ENCODE measurements at regions not wholly inside any gene's neighbourhood (a gene's known extent, or its start where the extent isn't known, plus 50 kb on each side); places are given as distances from the start of the nearest gene placed in this dataset.
A peak's percentile ranks its signal among the peaks of the same experiment; 100 is the strongest.

DNA sequence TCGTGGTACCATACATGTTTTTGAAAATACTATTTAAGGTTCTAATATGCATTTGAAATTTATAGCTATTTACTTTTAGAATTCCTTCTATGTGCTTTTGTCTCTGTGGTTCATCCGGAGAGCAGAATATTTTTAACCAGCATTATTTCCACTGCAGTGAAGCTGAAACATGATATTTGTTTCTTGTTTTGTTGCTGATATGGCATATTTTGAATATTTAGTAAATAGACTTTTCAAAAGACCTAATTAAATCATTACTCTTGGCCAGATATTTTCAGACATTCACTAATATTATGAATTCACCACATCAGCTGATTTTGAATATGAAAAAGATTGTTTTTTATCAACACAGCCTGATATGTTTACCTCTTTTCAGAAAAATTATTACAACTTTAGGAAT lies 87.0 kb downstream of the FAT4 start:
- no peaks in the 10 kb centered on the region for H3K27me3 ChIP-seq
- H3K36me3 ChIP-seq: no peaks in the 10 kb centered on the region
- peaks cover 0 to 56% (median 5%) of the 10 kb centered on the region in 4 donors for H3K4me1 ChIP-seq
- H3K4me3 ChIP-seq: no peak overlapping the region
- TF ChIP-seq, protein P1, sequence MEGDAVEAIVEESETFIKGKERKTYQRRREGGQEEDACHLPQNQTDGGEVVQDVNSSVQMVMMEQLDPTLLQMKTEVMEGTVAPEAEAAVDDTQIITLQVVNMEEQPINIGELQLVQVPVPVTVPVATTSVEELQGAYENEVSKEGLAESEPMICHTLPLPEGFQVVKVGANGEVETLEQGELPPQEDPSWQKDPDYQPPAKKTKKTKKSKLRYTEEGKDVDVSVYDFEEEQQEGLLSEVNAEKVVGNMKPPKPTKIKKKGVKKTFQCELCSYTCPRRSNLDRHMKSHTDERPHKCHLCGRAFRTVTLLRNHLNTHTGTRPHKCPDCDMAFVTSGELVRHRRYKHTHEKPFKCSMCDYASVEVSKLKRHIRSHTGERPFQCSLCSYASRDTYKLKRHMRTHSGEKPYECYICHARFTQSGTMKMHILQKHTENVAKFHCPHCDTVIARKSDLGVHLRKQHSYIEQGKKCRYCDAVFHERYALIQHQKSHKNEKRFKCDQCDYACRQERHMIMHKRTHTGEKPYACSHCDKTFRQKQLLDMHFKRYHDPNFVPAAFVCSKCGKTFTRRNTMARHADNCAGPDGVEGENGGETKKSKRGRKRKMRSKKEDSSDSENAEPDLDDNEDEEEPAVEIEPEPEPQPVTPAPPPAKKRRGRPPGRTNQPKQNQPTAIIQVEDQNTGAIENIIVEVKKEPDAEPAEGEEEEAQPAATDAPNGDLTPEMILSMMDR (IDR thresholded peaks at IDR 0.05): no peak
- intact Hi-C loops (cut with DNase I; ENCODE audit: low total_unique reads): no loop called here
- no peak for DNase-seq
- peak overlapping the region in 1 of 2 donors; percentile 25 for H3K27ac ChIP-seq
- no peaks in the 10 kb centered on the region for H3K9me3 ChIP-seq

- peaks cover 11 to 41% (median 17%) of the 10 kb centered on the region in 3 donors for H3K36me3 ChIP-seq
- DNase-seq: no peak
- H3K4me3 ChIP-seq: no peak overlapping the region
- TF ChIP-seq, protein P1 (IDR thresholded peaks at IDR 0.05): no peak
- no peak overlapping the region for H3K27ac ChIP-seq
- no peaks in the 10 kb centered on the region for H3K27me3 ChIP-seq
- H3K4me1 ChIP-seq: peaks cover 0 to 10% (median 0%) of the 10 kb centered on the region in 4 donors
- intact Hi-C loops (cut with DNase I; ENCODE audit: low total_unique reads): no loop called here
- no peaks in the 10 kb centered on the region for H3K9me3 ChIP-seq
Observed at GRCh38 chr4:125420526-125420925, 105.8 kb downstream of the FAT4 start.

GRCh38 chr4:125421547-125421946 lies 106.8 kb downstream of the FAT4 start:
- no peak overlapping the region for H3K4me3 ChIP-seq
- H3K27ac ChIP-seq: no peak overlapping the region
- no peaks in the 10 kb centered on the region for H3K9me3 ChIP-seq
- H3K4me1 ChIP-seq: peaks cover 0 to 10% (median 0%) of the 10 kb centered on the region in 4 donors
- peaks cover 7 to 33% (median 13%) of the 10 kb centered on the region in 3 donors for H3K36me3 ChIP-seq
- no peak for DNase-seq
- no peaks in the 10 kb centered on the region for H3K27me3 ChIP-seq
- intact Hi-C loops (cut with DNase I; ENCODE audit: low total_unique reads): no loop called here
- TF ChIP-seq, protein P1 (IDR thresholded peaks at IDR 0.05): no peak

DNA sequence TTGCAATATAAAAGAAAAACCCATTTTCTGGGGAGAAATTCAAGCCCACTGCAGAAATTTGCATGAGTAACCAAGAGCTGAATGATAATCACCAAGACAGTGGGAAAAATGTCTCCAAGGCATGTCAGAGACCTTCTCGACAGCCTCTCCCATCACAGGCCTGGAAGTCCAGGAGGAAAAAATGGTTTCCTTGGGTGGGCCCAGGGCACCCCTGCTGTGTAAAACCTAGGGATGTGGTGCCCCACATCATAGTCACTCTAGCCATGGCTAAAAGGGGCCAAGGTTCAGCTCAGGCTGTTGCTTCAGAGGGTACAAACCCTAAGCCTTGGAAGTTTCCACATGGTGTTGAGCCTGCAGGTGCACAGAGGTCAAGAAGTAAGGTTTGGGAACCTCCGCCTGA lies 108.4 kb downstream of the FAT4 start:
- peaks cover 0 to 21% (median 0%) of the 10 kb centered on the region in 3 donors for H3K36me3 ChIP-seq
- DNase-seq: no peak
- H3K27me3 ChIP-seq: no peaks in the 10 kb centered on the region
- intact Hi-C loops (cut with DNase I; ENCODE audit: low total_unique reads): no loop called here
- no peak overlapping the region for H3K27ac ChIP-seq
- H3K4me1 ChIP-seq: peaks cover 0 to 10% (median 0%) of the 10 kb centered on the region in 4 donors
- H3K9me3 ChIP-seq: no peaks in the 10 kb centered on the region
- TF ChIP-seq, protein P1 (IDR thresholded peaks at IDR 0.05): no peak
- no peak overlapping the region for H3K4me3 ChIP-seq

GRCh38 chr4:125428832-125429231 lies 114.1 kb downstream of the FAT4 start:
- H3K4me3 ChIP-seq: no peak overlapping the region
- intact Hi-C loops (cut with DNase I; ENCODE audit: low total_unique reads): no loop called here
- H3K36me3 ChIP-seq: peaks cover 0 to 7% (median 0%) of the 10 kb centered on the region in 3 donors
- peaks cover 0 to 11% (median 5%) of the 10 kb centered on the region in 4 donors for H3K4me1 ChIP-seq
- DNase-seq: no peak
- TF ChIP-seq, protein P1 (IDR thresholded peaks at IDR 0.05): no peak
- no peak overlapping the region for H3K27ac ChIP-seq
- H3K27me3 ChIP-seq: no peaks in the 10 kb centered on the region
- H3K9me3 ChIP-seq: no peaks in the 10 kb centered on the region

DNA sequence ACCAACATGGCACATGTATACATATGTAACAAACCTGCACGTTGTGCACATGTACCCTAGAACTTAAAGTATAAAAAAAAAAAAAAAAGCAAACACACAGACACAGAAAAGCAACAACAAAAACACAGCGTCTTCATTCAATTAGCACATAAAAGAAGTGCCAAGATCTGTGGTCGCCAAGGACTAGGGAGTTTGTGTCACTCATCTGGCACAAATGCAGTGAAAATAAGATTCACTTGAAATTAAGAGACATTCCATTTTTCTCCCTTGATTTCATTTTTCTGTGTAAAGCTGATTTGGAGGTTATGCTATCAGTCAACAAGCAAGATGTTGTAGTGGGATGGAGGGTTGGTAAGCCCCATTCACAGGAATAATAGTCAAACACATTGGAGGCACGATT lies 115.3 kb downstream of the FAT4 start:
- Histone ChIP-seq H3K4me1 (peaks cover 0 to 11% (median 5%) of the 10 kb centered on the region in 4 donors), H3K27ac (no peak overlapping the region), H3K36me3 (peaks cover 0 to 7% (median 0%) of the 10 kb centered on the region in 3 donors), H3K27me3 (no peaks in the 10 kb centered on the region), H3K4me3 (no peak overlapping the region), H3K9me3 (no peaks in the 10 kb centered on the region)
- intact Hi-C loops (cut with DNase I; ENCODE audit: low total_unique reads): no loop called here
- TF ChIP-seq, protein P1 (IDR thresholded peaks at IDR 0.05): no peak
- DNase-seq: no peak
